Brain microvascular endothelial cell (primary cell): ENCODE measurements at regions not wholly inside any gene's neighbourhood (a gene's known extent, or its start where the extent isn't known, plus 50 kb on each side); places are given as distances from the start of the nearest gene placed in this dataset.

ENCODE experiments used
- DNase-seq: peaks from one replicate; pipeline ENCODE4 v3.0.0-alpha.2; 2020
- H3K27ac ChIP-seq: fragments of 250-450 bp; sonication (Bioruptor Pico); 2 replicates; pipeline ENCODE4 v1.5.1; 2020; ENCODE audit warnings: mild to moderate bottlenecking, moderate library complexity
- H3K27me3 ChIP-seq: fragments of 250-450 bp; sonication (Bioruptor Pico); replicated peaks from 2 replicates; pipeline ENCODE4 v1.5.1; 2020; ENCODE audit warnings: mild to moderate bottlenecking
- H3K36me3 ChIP-seq: fragments of 250-450 bp; sonication (Bioruptor Pico); replicated peaks from 2 replicates; pipeline ENCODE4 v1.5.1; 2020; ENCODE audit warnings: mild to moderate bottlenecking
- H3K4me3 ChIP-seq: 2 replicates; pipeline ENCODE4 v1.5.1; 2011; ENCODE audit warnings: low read depth, mild to moderate bottlenecking, control low read depth, low read length, moderate library complexity
- CTCF ChIP-seq: IDR thresholded peaks from 2 replicates; pipeline ENCODE4 v1.5.1; 2011; ENCODE audit warnings: low read depth, mild to moderate bottlenecking, moderate library complexity, low read length, control low read depth, inconsistent platforms; ENCODE audit errors: missing control alignments
- in situ Hi-C: cut with HindIII; loops from 2 replicates; pipeline ENCODE4 v1.10.0; 2017; ENCODE audit warnings: low sequenced_read_pairs, low pct_ligation_motif_present

GRCh38 chr5:63473335-63473967 is 488.8 kb downstream of the HTR1A start:
- Histone ChIP-seq H3K36me3 (no peaks in the 10 kb centered on the region), H3K27ac (no peak overlapping the region), H3K27me3 (no peaks in the 10 kb centered on the region), H3K4me3 (no peak overlapping the region)
- DNase-seq: no peak
- TF ChIP-seq CTCF: no peak
- in situ Hi-C loops: no loop called here

GRCh38 chr5:63456279-63456678 is 506.0 kb downstream of the HTR1A start:
- H3K36me3 ChIP-seq: no peaks in the 10 kb centered on the region
- TF ChIP-seq CTCF: no peak
- H3K27me3 ChIP-seq: no peaks in the 10 kb centered on the region
- peak; percentile 7 for DNase-seq
- no peak overlapping the region for H3K4me3 ChIP-seq
- in situ Hi-C loops: no loop called here
- no peak overlapping the region for H3K27ac ChIP-seq

GRCh38 chr5:63451188-63451587 is 511.1 kb downstream of the HTR1A start:
- no peak overlapping the region for H3K27ac ChIP-seq
- H3K4me3 ChIP-seq: no peak overlapping the region
- in situ Hi-C loops: no loop called here
- TF ChIP-seq CTCF: no peak
- no peaks in the 10 kb centered on the region for H3K27me3 ChIP-seq
- no peaks in the 10 kb centered on the region for H3K36me3 ChIP-seq
- no peak for DNase-seq

- TF ChIP-seq CTCF: no peak
- Histone ChIP-seq H3K27me3 (no peaks in the 10 kb centered on the region), H3K27ac (no peak overlapping the region), H3K36me3 (no peaks in the 10 kb centered on the region), H3K4me3 (no peak overlapping the region)
- in situ Hi-C loops: no loop called here
- DNase-seq: no peak
Measured at GRCh38 chr5:63439537-63439936, 522.7 kb downstream of the HTR1A start.

GRCh38 chr5:63409737-63410136 is 552.5 kb downstream of the HTR1A start:
- no peak overlapping the region for H3K4me3 ChIP-seq
- DNase-seq: no peak
- H3K27me3 ChIP-seq: no peaks in the 10 kb centered on the region
- no peak for TF ChIP-seq CTCF
- in situ Hi-C loops: no loop called here
- no peak overlapping the region for H3K27ac ChIP-seq
- H3K36me3 ChIP-seq: no peaks in the 10 kb centered on the region

GRCh38 chr5:63408984-63409383 is 553.3 kb downstream of the HTR1A start:
- DNase-seq: no peak
- in situ Hi-C loops: no loop called here
- no peak for TF ChIP-seq CTCF
- Histone ChIP-seq H3K27me3 (no peaks in the 10 kb centered on the region), H3K36me3 (no peaks in the 10 kb centered on the region), H3K4me3 (no peak overlapping the region), H3K27ac (no peak overlapping the region)
